ENCODE measurements at regions not wholly inside any gene's neighbourhood (a gene's known extent, or its start where the extent isn't known, plus 50 kb on each side); places are given as distances from the start of the nearest gene placed in this dataset.

GRCh38 chr9:7976856-7977255 lies 177.3 kb upstream of the DMAC1 start:
- DNase-seq = no peak
- TF ChIP-seq, protein P1, sequence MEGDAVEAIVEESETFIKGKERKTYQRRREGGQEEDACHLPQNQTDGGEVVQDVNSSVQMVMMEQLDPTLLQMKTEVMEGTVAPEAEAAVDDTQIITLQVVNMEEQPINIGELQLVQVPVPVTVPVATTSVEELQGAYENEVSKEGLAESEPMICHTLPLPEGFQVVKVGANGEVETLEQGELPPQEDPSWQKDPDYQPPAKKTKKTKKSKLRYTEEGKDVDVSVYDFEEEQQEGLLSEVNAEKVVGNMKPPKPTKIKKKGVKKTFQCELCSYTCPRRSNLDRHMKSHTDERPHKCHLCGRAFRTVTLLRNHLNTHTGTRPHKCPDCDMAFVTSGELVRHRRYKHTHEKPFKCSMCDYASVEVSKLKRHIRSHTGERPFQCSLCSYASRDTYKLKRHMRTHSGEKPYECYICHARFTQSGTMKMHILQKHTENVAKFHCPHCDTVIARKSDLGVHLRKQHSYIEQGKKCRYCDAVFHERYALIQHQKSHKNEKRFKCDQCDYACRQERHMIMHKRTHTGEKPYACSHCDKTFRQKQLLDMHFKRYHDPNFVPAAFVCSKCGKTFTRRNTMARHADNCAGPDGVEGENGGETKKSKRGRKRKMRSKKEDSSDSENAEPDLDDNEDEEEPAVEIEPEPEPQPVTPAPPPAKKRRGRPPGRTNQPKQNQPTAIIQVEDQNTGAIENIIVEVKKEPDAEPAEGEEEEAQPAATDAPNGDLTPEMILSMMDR (IDR thresholded peaks at IDR 0.05; ENCODE audit: unreplicated experiment) = no peak
- H3K9me3 Mint-ChIP-seq (ENCODE audit: low read depth, unreplicated experiment) = peaks cover 6% of the 10 kb centered on the region
- intact Hi-C loops (cut with micrococcal nuclease; ENCODE audit: unreplicated experiment) = no loop called here
- no peak overlapping the region for H3K27ac Mint-ChIP-seq (ENCODE audit: unreplicated experiment)
- BruUV-seq (replicated peaks) = no TSS peak
- no peaks in the 10 kb centered on the region for H3K27me3 Mint-ChIP-seq (ENCODE audit: unreplicated experiment)
- no peaks in the 10 kb centered on the region for H3K36me3 Mint-ChIP-seq (ENCODE audit: insufficient read depth, unreplicated experiment)
- H3K4me3 Mint-ChIP-seq (ENCODE audit: low read depth, unreplicated experiment) = no peak overlapping the region
- H3K4me1 Mint-ChIP-seq (ENCODE audit: low read depth, unreplicated experiment) = no peaks in the 10 kb centered on the region
- CTCF ChIA-PET = no interaction called here

- H3K27me3 Mint-ChIP-seq (ENCODE audit: unreplicated experiment) = no peaks in the 10 kb centered on the region
- BruUV-seq (replicated peaks) = no TSS peak
- TF ChIP-seq, protein P1 (IDR thresholded peaks at IDR 0.05; ENCODE audit: unreplicated experiment) = no peak
- H3K4me3 Mint-ChIP-seq (ENCODE audit: low read depth, unreplicated experiment) = no peak overlapping the region
- H3K27ac Mint-ChIP-seq (ENCODE audit: unreplicated experiment) = no peak overlapping the region
- CTCF ChIA-PET = no interaction called here
- no peaks in the 10 kb centered on the region for H3K36me3 Mint-ChIP-seq (ENCODE audit: insufficient read depth, unreplicated experiment)
- peaks cover 6% of the 10 kb centered on the region for H3K9me3 Mint-ChIP-seq (ENCODE audit: low read depth, unreplicated experiment)
- no peaks in the 10 kb centered on the region for H3K4me1 Mint-ChIP-seq (ENCODE audit: low read depth, unreplicated experiment)
- no peak for DNase-seq
- intact Hi-C loops (cut with micrococcal nuclease; ENCODE audit: unreplicated experiment) = no loop called here
These were observed 176.7 kb upstream of the DMAC1 start for GRCh38 chr9:7976167-7976755.

DNA sequence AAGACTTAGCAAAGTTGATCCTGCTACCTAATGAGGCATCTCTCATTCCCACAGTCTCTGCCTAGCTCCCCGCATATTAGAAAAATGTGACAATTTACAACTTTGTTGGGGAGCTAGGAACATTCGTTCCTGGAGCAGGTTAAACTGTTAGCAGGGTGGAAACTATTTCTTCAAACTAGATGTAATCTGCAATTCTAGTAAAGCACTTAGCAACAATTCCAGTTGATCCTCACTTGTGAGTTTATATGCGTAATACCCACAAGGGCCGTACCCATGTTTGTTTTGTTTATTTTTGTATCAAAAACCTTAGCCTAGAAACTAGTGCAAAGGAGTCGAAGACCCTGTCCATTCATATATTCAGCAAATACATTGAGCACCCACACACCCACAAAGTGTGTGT lies 175.8 kb upstream of the DMAC1 start:
- H3K27ac Mint-ChIP-seq (ENCODE audit: unreplicated experiment) = no peak overlapping the region
- CTCF ChIA-PET = no interaction called here
- no peak for DNase-seq
- no peaks in the 10 kb centered on the region for H3K27me3 Mint-ChIP-seq (ENCODE audit: unreplicated experiment)
- no peaks in the 10 kb centered on the region for H3K36me3 Mint-ChIP-seq (ENCODE audit: insufficient read depth, unreplicated experiment)
- intact Hi-C loops (cut with micrococcal nuclease; ENCODE audit: unreplicated experiment) = no loop called here
- TF ChIP-seq, protein P1 (IDR thresholded peaks at IDR 0.05; ENCODE audit: unreplicated experiment) = no peak
- BruUV-seq (replicated peaks) = no TSS peak
- peaks cover 6% of the 10 kb centered on the region for H3K9me3 Mint-ChIP-seq (ENCODE audit: low read depth, unreplicated experiment)
- no peaks in the 10 kb centered on the region for H3K4me1 Mint-ChIP-seq (ENCODE audit: low read depth, unreplicated experiment)
- no peak overlapping the region for H3K4me3 Mint-ChIP-seq (ENCODE audit: low read depth, unreplicated experiment)

DNA sequence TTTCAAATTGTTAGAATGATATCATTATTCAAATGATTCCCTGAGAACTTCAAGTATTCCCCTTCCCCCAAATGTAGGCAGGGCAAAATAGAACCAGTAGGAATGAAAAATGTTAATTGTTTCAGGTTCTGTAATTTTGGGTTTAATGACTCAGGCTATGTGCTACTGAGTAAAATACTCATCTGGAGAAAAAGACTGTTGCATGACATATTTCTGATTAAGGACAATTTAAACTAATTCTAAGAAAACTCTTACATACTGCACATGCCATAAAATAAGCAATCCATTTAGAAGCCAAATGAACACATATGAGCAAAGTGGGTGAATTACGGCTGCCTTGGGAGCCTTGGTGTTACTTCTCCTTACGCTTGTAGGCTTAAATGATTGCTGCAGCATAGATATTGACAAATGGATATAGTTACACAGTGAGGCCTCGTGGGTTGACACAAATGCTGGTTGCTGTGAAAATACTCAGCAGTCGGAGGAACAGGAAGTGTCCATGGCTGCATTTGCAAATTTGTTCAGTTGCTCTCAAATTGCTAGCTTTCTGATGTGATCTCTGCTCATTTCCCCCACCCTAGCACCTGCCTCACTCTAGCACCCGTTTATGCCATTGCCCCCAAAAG lies 174.9 kb upstream of the DMAC1 start:
- peaks cover 6% of the 10 kb centered on the region for H3K9me3 Mint-ChIP-seq (ENCODE audit: low read depth, unreplicated experiment)
- H3K36me3 Mint-ChIP-seq (ENCODE audit: insufficient read depth, unreplicated experiment) = no peaks in the 10 kb centered on the region
- DNase-seq = no peak
- H3K4me3 Mint-ChIP-seq (ENCODE audit: low read depth, unreplicated experiment) = no peak overlapping the region
- no peak overlapping the region for H3K27ac Mint-ChIP-seq (ENCODE audit: unreplicated experiment)
- intact Hi-C loops (cut with micrococcal nuclease; ENCODE audit: unreplicated experiment) = no loop called here
- CTCF ChIA-PET = no interaction called here
- H3K4me1 Mint-ChIP-seq (ENCODE audit: low read depth, unreplicated experiment) = no peaks in the 10 kb centered on the region
- no TSS peak for BruUV-seq (replicated peaks)
- H3K27me3 Mint-ChIP-seq (ENCODE audit: unreplicated experiment) = no peaks in the 10 kb centered on the region
- TF ChIP-seq, protein P1 (IDR thresholded peaks at IDR 0.05; ENCODE audit: unreplicated experiment) = no peak

Measured in Calu3 (cell line).